DND-41 (cell line): ENCODE measurements at regions not wholly inside any gene's neighbourhood (a gene's known extent, or its start where the extent isn't known, plus 50 kb on each side); places are given as distances from the start of the nearest gene placed in this dataset.

Source experiments
- ATAC-seq: fragments of 200-7000 bp; cut with Tn5 transposase; 3 replicates; pipeline ENCODE4 v1.9.1; 2021; ENCODE audit warnings: low read depth; ENCODE audit not compliant: insufficient read depth
- DNase-seq: peaks from one replicate; pipeline ENCODE4 v3.0.0-alpha.2; 2020
- H2AFZ ChIP-seq: 2 replicates; pipeline ENCODE4 v1.6.0; 2012; ENCODE audit warnings: low read depth, low read length
- H3K27ac ChIP-seq: 2 replicates; pipeline ENCODE4 v1.5.1; 2012; ENCODE audit warnings: low read length, inconsistent platforms
- H3K27me3 ChIP-seq: fragments of 200-600 bp; sonication (generic); 2 replicates; pipeline ENCODE4 v1.6.0; 2012; ENCODE audit warnings: low read length, mild to moderate bottlenecking, inconsistent platforms; ENCODE audit not compliant: insufficient read depth, poor library complexity
- H3K36me3 ChIP-seq: 2 replicates; pipeline ENCODE4 v1.5.1; 2012; ENCODE audit warnings: low read length, inconsistent platforms; ENCODE audit not compliant: insufficient read depth
- H3K4me1 ChIP-seq: 2 replicates; pipeline ENCODE4 v1.5.1; 2012; ENCODE audit warnings: mild to moderate bottlenecking, low read length; ENCODE audit not compliant: insufficient read depth
- H3K4me2 ChIP-seq: 2 replicates; pipeline ENCODE4 v1.6.0; 2012; ENCODE audit warnings: mild to moderate bottlenecking, moderate library complexity, low read length, inconsistent platforms; ENCODE audit not compliant: insufficient read depth
- H3K4me3 ChIP-seq, 2 experiments: fragments of 200-600 bp in 1 of 2; shearing (Covaris generic) in 1 of 2; 2 replicates each; pipeline ENCODE4 v1.5.1; 2012 to 2016; ENCODE audit warnings: inconsistent platforms in 2 of 2, low read length in 2 of 2, mild to moderate bottlenecking in 2 of 2, low read depth in 1 of 2, moderate library complexity in 1 of 2
- H3K79me2 ChIP-seq: 2 replicates; pipeline ENCODE4 v1.6.0; 2012; ENCODE audit warnings: low read length, inconsistent platforms; ENCODE audit not compliant: insufficient read depth
- H3K9ac ChIP-seq: 2 replicates; pipeline ENCODE4 v1.6.0; 2012; ENCODE audit warnings: low read depth, mild to moderate bottlenecking, inconsistent platforms, low read length, moderate library complexity
- H3K9me3 ChIP-seq: 2 replicates; pipeline ENCODE4 v1.5.1; 2012; ENCODE audit warnings: low read length, moderate library complexity, mild to moderate bottlenecking, inconsistent platforms; ENCODE audit not compliant: insufficient read depth, severe bottlenecking
- H4K20me1 ChIP-seq: 2 replicates; pipeline ENCODE4 v1.6.0; 2012; ENCODE audit warnings: low read length; ENCODE audit not compliant: insufficient read depth
- CTCF ChIP-seq: IDR thresholded peaks from 2 replicates; pipeline ENCODE4 v1.5.1; 2012; ENCODE audit warnings: borderline replicate concordance, low read length, moderate library complexity, mild to moderate bottlenecking; ENCODE audit not compliant: poor library complexity, severe bottlenecking; ENCODE audit errors: extremely low read depth
- EZH2 ChIP-seq: IDR thresholded peaks from 3 replicates; pipeline ENCODE4 v1.6.1; 2012; ENCODE audit warnings: borderline replicate concordance, low read depth, mild to moderate bottlenecking, moderate library complexity, low read length, inconsistent platforms; ENCODE audit not compliant: severe bottlenecking

DNA sequence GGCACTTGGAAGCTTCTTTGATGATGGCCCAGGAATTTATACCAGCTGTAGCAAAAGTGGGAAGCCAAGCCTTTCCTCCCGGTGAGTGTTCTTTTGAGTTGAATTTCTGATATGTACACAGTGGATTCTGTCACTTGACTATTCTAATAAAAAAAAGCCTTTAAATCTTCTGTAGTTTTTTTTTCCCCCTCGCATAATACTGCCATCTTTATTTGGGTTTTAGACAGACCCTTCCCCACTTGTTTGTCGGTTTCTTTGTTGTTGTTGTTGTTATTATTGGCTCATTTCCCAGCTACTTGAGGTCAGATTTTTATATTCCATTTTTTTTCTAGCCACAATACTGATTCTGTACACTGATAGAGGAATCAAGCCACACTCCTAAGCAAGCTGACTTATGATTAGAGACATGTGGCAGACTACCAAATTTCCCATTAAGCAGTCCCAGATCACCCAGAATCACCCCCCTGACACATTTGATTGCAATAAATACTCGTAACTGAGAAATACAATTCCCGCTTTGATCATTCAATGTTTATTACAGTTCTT, 122.4 kb upstream of the IL12A start:
- DNase-seq, result no peak
- Histone ChIP-seq H3K9ac (no peak overlapping the region), H3K9me3 (no peaks in the 10 kb centered on the region), H3K79me2 (no peaks in the 10 kb centered on the region), H4K20me1 (no peaks in the 10 kb centered on the region), H3K4me2 (no peak overlapping the region), H3K4me1 (no peaks in the 10 kb centered on the region), H3K27ac (no peak overlapping the region), H3K4me3 (no peak overlapping the region), H3K27me3 (no peaks in the 10 kb centered on the region), H3K36me3 (no peaks in the 10 kb centered on the region), H2AFZ (no peak overlapping the region)
- TF ChIP-seq CTCF, result no peak
- no peak for ATAC-seq

DNA sequence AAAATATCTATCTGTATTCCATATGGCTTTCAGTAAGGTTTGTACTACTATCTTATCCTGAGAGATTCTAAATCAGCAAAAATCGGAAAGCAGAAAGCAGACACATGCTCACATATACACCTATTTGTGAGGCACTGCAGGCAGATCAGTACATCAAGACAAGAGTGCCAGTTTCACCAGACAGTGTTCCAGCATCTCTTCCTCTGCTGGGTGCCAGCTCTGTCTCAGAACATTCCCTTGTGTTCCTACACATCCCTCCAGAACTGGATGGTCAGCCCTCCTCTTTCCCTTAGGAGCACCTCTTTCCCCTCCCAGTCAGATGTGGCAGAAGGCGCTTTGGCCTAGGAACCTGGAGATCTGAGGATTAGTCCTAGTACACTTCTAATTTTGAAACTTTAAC, 121.3 kb upstream of the IL12A start:
- DNase-seq (no peak), ATAC-seq (no peak)
- Histone ChIP-seq H3K9me3 (no peaks in the 10 kb centered on the region), H3K9ac (no peak overlapping the region), H3K27me3 (no peaks in the 10 kb centered on the region), H3K4me2 (no peak overlapping the region), H3K79me2 (no peaks in the 10 kb centered on the region), H3K36me3 (no peaks in the 10 kb centered on the region), H2AFZ (no peak overlapping the region), H3K4me3 (no peak overlapping the region), H4K20me1 (no peaks in the 10 kb centered on the region), H3K27ac (no peak overlapping the region), H3K4me1 (no peaks in the 10 kb centered on the region)
- TF ChIP-seq CTCF, result no peak
- TF ChIP-seq EZH2, result no peak

DNA sequence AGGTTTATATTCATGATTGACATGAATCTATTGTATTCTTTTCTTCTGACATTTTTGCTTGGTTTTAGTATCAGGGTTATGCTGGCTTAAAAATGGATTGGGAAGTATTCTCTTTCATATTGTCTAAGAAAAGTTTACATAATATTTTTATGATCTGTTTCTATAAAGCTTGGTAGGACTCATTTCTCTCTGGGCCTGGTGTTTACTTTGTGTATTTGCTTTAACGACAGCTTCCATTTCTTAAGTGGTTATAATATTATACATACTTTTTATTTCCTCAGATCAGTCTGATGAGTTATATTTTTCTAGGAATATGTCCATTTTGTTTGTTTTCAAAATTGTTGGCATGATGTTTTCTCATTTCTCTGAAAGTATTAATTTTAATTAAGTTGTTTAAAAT, 117.9 kb upstream of the IL12A start:
- H3K4me3 ChIP-seq, result no peak overlapping the region
- no peaks in the 10 kb centered on the region for H3K36me3 ChIP-seq
- H3K79me2 ChIP-seq, result no peaks in the 10 kb centered on the region
- ATAC-seq (no peak), DNase-seq (no peak)
- TF ChIP-seq EZH2, result no peak
- no peak overlapping the region for H3K9ac ChIP-seq
- H4K20me1 ChIP-seq, result no peaks in the 10 kb centered on the region
- no peaks in the 10 kb centered on the region for H3K27me3 ChIP-seq
- no peak overlapping the region for H3K27ac ChIP-seq
- no peak overlapping the region for H3K4me2 ChIP-seq
- H3K9me3 ChIP-seq, result no peaks in the 10 kb centered on the region
- H2AFZ ChIP-seq, result no peak overlapping the region
- H3K4me1 ChIP-seq, result no peaks in the 10 kb centered on the region

DNA sequence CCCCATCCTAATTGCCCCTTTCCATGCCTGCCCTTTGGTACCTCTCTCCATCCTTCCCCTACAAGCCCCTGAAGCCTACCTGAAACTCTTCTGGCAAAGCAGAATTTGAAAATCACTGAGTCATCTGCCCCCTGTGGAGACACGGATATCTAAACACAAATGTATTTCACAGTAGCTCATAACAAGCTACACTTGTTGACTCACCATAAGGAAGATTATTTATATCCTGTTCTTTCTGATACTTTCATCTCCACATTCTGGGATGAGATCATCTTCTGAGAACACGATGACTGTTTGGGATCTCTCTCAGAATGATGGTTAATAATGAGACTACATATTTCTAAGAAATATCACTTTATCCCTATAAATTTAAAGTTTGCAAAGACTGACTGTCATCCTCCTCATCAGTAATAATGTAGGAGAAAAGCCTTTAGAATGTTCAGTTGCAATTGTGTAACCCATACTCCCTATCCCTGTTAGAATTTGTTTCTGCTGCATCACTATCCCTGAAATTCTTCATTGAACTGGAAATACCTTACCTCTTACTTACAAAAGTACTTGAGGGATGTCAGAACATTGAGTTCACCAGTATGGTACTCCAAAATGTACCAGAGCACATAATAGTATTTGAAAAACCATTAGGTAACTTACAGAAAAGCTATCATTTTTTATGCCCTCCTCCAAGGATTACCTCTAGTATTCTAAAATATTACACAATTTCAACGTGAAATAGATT, 116.1 kb upstream of the IL12A start:
- ATAC-seq (no peak), DNase-seq (no peak)
- no peak for TF ChIP-seq EZH2
- TF ChIP-seq CTCF, result no peak
- Histone ChIP-seq H3K9ac (no peak overlapping the region), H3K4me3 (no peak overlapping the region), H3K4me2 (no peak overlapping the region), H2AFZ (no peak overlapping the region), H3K4me1 (no peaks in the 10 kb centered on the region), H4K20me1 (no peaks in the 10 kb centered on the region), H3K36me3 (no peaks in the 10 kb centered on the region), H3K27me3 (no peaks in the 10 kb centered on the region), H3K79me2 (no peaks in the 10 kb centered on the region), H3K9me3 (no peaks in the 10 kb centered on the region), H3K27ac (no peak overlapping the region)
